H9 (cell line): ENCODE measurements at regions not wholly inside any gene's neighbourhood (a gene's known extent, or its start where the extent isn't known, plus 50 kb on each side); places are given as distances from the start of the nearest gene placed in this dataset.

Source experiments
- DNase-seq: peaks from one replicate; pipeline ENCODE4 v3.0.0-alpha.2; 2017
- H2AFZ ChIP-seq: one replicate; pipeline ENCODE4 v1.6.1; 2013; ENCODE audit warnings: mild to moderate bottlenecking, low read length, control low read depth, moderate library complexity
- H2AK5ac ChIP-seq: 2 replicates; pipeline ENCODE4 v1.6.1; 2013; ENCODE audit warnings: low read length, control low read depth, mixed read lengths; ENCODE audit not compliant: insufficient read length
- H2BK120ac ChIP-seq: one replicate; pipeline ENCODE4 v1.6.1; 2013; ENCODE audit warnings: low read depth, mild to moderate bottlenecking, low read length, control low read depth, inconsistent platforms; ENCODE audit not compliant: poor library complexity, severe bottlenecking
- H2BK12ac ChIP-seq: 2 replicates; pipeline ENCODE4 v1.6.1; 2013; ENCODE audit warnings: low read length, control low read depth, mixed read lengths, low read depth; ENCODE audit not compliant: insufficient read length
- H2BK15ac ChIP-seq: 2 replicates; pipeline ENCODE4 v1.6.1; 2013; ENCODE audit warnings: low read depth, low read length, control low read depth
- H2BK20ac ChIP-seq: one replicate; pipeline ENCODE4 v1.6.1; 2013; ENCODE audit warnings: low read depth, mild to moderate bottlenecking, low read length, control low read depth, inconsistent platforms; ENCODE audit not compliant: poor library complexity, severe bottlenecking
- H2BK5ac ChIP-seq: 2 replicates; pipeline ENCODE4 v1.6.1; 2013; ENCODE audit warnings: low read length, control low read depth, mixed read lengths; ENCODE audit not compliant: insufficient read length
- H3K14ac ChIP-seq: 2 replicates; pipeline ENCODE4 v1.6.1; 2013; ENCODE audit warnings: low read length, control low read depth; ENCODE audit not compliant: insufficient read depth
- H3K18ac ChIP-seq: 2 replicates; pipeline ENCODE4 v1.6.1; 2013; ENCODE audit warnings: low read depth, mild to moderate bottlenecking, mixed read lengths, low read length, control low read depth; ENCODE audit not compliant: insufficient read length
- H3K23ac ChIP-seq: 2 replicates; pipeline ENCODE4 v1.6.1; 2013; ENCODE audit warnings: low read length, control low read depth, mixed read lengths, low read depth; ENCODE audit not compliant: insufficient read length
- H3K23me2 ChIP-seq: 2 replicates; pipeline ENCODE4 v1.6.1; 2013; ENCODE audit warnings: low read depth, mild to moderate bottlenecking, mixed read lengths, low read length, control low read depth; ENCODE audit not compliant: insufficient read length, poor library complexity, severe bottlenecking
- H3K27ac ChIP-seq: 2 replicates; pipeline ENCODE4 v1.5.1; 2013; ENCODE audit warnings: low read length, control low read depth, mixed read lengths, low read depth; ENCODE audit not compliant: insufficient read length
- H3K27me3 ChIP-seq: 2 replicates; pipeline ENCODE4 v1.6.1; 2013; ENCODE audit warnings: low read length, control low read depth, inconsistent platforms; ENCODE audit not compliant: insufficient read depth
- H3K4ac ChIP-seq: 2 replicates; pipeline ENCODE4 v1.6.1; 2013; ENCODE audit warnings: low read depth, mild to moderate bottlenecking, control low read depth, inconsistent platforms, low read length, moderate library complexity
- H3K4me1 ChIP-seq: 2 replicates; pipeline ENCODE4 v1.6.1; 2013; ENCODE audit warnings: low read length, control low read depth, inconsistent platforms; ENCODE audit not compliant: insufficient read depth
- H3K4me2 ChIP-seq: 2 replicates; pipeline ENCODE4 v1.6.1; 2013; ENCODE audit warnings: low read length, control low read depth, mixed read lengths; ENCODE audit not compliant: insufficient read length, insufficient read depth
- H3K56ac ChIP-seq: 2 replicates; pipeline ENCODE4 v1.6.1; 2013; ENCODE audit warnings: low read depth, mild to moderate bottlenecking, mixed read lengths, low read length, control low read depth; ENCODE audit not compliant: insufficient read length
- H3K79me1 ChIP-seq: 2 replicates; pipeline ENCODE4 v1.6.1; 2013; ENCODE audit warnings: low read depth, mild to moderate bottlenecking, moderate library complexity, low read length, control low read depth, inconsistent platforms; ENCODE audit not compliant: insufficient read depth, poor library complexity, severe bottlenecking
- H3K79me2 ChIP-seq: 2 replicates; pipeline ENCODE4 v1.6.1; 2013; ENCODE audit warnings: low read length, control low read depth, inconsistent platforms; ENCODE audit not compliant: insufficient read depth
- H3K9ac ChIP-seq: 2 replicates; pipeline ENCODE4 v1.6.1; 2013; ENCODE audit warnings: low read length, control low read depth, mixed read lengths; ENCODE audit not compliant: insufficient read length; ENCODE audit errors: extremely low read depth
- H3K9me3 ChIP-seq: one replicate; pipeline ENCODE4 v1.6.1; 2013; ENCODE audit warnings: low read depth, low read length, inconsistent platforms; ENCODE audit not compliant: control insufficient read depth
- H3T11ph ChIP-seq: one replicate; pipeline ENCODE4 v1.6.1; 2013; ENCODE audit warnings: mild to moderate bottlenecking, low read length, control low read depth, inconsistent platforms
- H4K20me1 ChIP-seq: one replicate; pipeline ENCODE4 v1.6.1; 2013; ENCODE audit not compliant: control insufficient read depth, insufficient read length, insufficient read depth
- H4K5ac ChIP-seq: 2 replicates; pipeline ENCODE4 v1.6.1; 2013; ENCODE audit warnings: low read depth, mild to moderate bottlenecking, mixed read lengths, low read length, control low read depth; ENCODE audit not compliant: insufficient read length
- H4K8ac ChIP-seq: replicated peaks from 2 replicates; pipeline ENCODE4 v1.6.1; 2013; ENCODE audit warnings: low read length, control low read depth, mixed read lengths, low read depth; ENCODE audit not compliant: insufficient read length
- H4K91ac ChIP-seq: 2 replicates; pipeline ENCODE4 v1.6.1; 2013; ENCODE audit warnings: low read depth, mild to moderate bottlenecking, moderate library complexity, mixed read lengths, low read length, control low read depth; ENCODE audit not compliant: insufficient read length
- H3K27ac Mint-ChIP-seq, 3 experiments: 2 replicates in 2 of 3; 3 replicates in 1 of 3; pipeline ENCODE4 v1.8.0; 2020 to 2021; ENCODE audit warnings: mixed read lengths in 3 of 3, mild to moderate bottlenecking in 1 of 3, moderate library complexity in 1 of 3
- H3K27me3 Mint-ChIP-seq: 2 replicates; pipeline ENCODE4 v1.8.0; 2021; ENCODE audit warnings: low read depth, mild to moderate bottlenecking, moderate library complexity, mixed read lengths
- H3K36me3 Mint-ChIP-seq, 3 experiments: 2 replicates in 2 of 3; 3 replicates in 1 of 3; pipeline ENCODE4 v1.8.0; 2020 to 2021; ENCODE audit warnings: low read depth in 3 of 3, mixed read lengths in 3 of 3; ENCODE audit not compliant: insufficient read depth in 1 of 3
- H3K4me1 Mint-ChIP-seq, 2 experiments: 2 replicates each; pipeline ENCODE4 v1.8.0; 2020; ENCODE audit warnings: mixed read lengths in 2 of 2
- H3K4me3 Mint-ChIP-seq, 2 experiments: 2 replicates in 1 of 2; 3 replicates in 1 of 2; pipeline ENCODE4 v1.8.0; 2020 to 2021; ENCODE audit warnings: mild to moderate bottlenecking in 2 of 2, mixed read lengths in 2 of 2, moderate library complexity in 1 of 2
- H3K9me3 Mint-ChIP-seq, 2 experiments: 2 replicates in 1 of 2; 3 replicates in 1 of 2; pipeline ENCODE4 v1.8.0; 2020; ENCODE audit warnings: mild to moderate bottlenecking in 2 of 2, mixed read lengths in 2 of 2, moderate library complexity in 1 of 2
- WGBS: extraction: QIAGEN DNeasy Blood & Tissue Kit; methylation state at CpG from one replicate; pipeline ENCODE4 v1.1.7; 2013; ENCODE audit warnings: missing lambda C conversion rate, low lambda C conversion rate, mixed read lengths; ENCODE audit not compliant: insufficient read length; ENCODE audit errors: extremely low coverage; 5-methylcytosine and 5-hydroxymethylcytosine counted together
- TF ChIP-seq, protein P1 (sequence below): fragments of 200-600 bp; sonication (generic); conservative IDR thresholded peaks from 3 replicates; pipeline ENCODE4 v1.8.0; 2021; ENCODE audit warnings: antibody characterized with exemption, mild to moderate bottlenecking

DNA sequence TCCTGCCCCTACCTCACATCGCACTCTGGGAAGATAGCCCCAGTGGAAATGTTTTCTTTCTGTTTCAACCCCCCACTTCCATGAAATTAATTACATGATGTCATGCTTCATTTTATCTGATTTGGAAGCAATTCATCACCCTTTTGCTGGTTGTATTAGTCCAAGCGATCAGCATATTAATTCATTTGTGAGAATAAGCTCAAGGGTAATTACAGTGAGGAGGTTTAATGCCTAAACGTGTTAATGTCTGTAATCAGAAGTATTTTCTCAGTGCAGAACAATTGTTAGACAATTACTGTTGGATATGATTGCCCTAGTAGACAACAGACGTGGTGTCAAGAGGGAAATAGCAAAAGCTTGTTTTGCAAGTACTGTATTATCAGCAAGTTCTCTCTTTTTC lies 746.3 kb downstream of the CPS1 start:
- H2BK12ac ChIP-seq = no peak overlapping the region
- no CpG with 5 or more reads among the region's 4 CpGs for WGBS
- H3K79me1 ChIP-seq = no peaks in the 10 kb centered on the region
- H4K91ac ChIP-seq = no peak overlapping the region
- peaks cover 6% of the 10 kb centered on the region; the same call in 1 of the 2 replicates for H3K4me1 ChIP-seq
- no peak overlapping the region for H3K18ac ChIP-seq
- no peak overlapping the region for H4K5ac ChIP-seq
- no peak overlapping the region for H2BK15ac ChIP-seq
- no peak overlapping the region for H3K4ac ChIP-seq
- H3K9me3 ChIP-seq = no peaks in the 10 kb centered on the region
- H3K4me2 ChIP-seq = no peak overlapping the region
- H3K36me3 Mint-ChIP-seq = no peaks in the 10 kb centered on the region
- no peak overlapping the region for H3K14ac ChIP-seq
- H3K23ac ChIP-seq = no peak overlapping the region
- H2AK5ac ChIP-seq = no peak overlapping the region
- H3T11ph ChIP-seq = no peak overlapping the region
- no peaks in the 10 kb centered on the region for H3K79me2 ChIP-seq
- H3K4me3 Mint-ChIP-seq = peak overlapping the region in 1 of 2 experiments; percentile 11; a peak in 1 of 5 replicates
- no peak overlapping the region for H2AFZ ChIP-seq
- no peaks in the 10 kb centered on the region for H3K9me3 Mint-ChIP-seq
- H3K27ac Mint-ChIP-seq = peak overlapping the region in 1 of 3 experiments; percentile 63; a peak in 3 of 7 replicates
- no peak overlapping the region for H2BK120ac ChIP-seq
- no peak overlapping the region for H2BK5ac ChIP-seq
- no peak overlapping the region for H4K8ac ChIP-seq
- TF ChIP-seq, protein P1, sequence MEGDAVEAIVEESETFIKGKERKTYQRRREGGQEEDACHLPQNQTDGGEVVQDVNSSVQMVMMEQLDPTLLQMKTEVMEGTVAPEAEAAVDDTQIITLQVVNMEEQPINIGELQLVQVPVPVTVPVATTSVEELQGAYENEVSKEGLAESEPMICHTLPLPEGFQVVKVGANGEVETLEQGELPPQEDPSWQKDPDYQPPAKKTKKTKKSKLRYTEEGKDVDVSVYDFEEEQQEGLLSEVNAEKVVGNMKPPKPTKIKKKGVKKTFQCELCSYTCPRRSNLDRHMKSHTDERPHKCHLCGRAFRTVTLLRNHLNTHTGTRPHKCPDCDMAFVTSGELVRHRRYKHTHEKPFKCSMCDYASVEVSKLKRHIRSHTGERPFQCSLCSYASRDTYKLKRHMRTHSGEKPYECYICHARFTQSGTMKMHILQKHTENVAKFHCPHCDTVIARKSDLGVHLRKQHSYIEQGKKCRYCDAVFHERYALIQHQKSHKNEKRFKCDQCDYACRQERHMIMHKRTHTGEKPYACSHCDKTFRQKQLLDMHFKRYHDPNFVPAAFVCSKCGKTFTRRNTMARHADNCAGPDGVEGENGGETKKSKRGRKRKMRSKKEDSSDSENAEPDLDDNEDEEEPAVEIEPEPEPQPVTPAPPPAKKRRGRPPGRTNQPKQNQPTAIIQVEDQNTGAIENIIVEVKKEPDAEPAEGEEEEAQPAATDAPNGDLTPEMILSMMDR = no peak
- peaks cover 19% of the 10 kb centered on the region in 2 experiments for H3K4me1 Mint-ChIP-seq
- no peak overlapping the region for H2BK20ac ChIP-seq
- H3K27me3 ChIP-seq = no peaks in the 10 kb centered on the region
- no peak overlapping the region for H3K56ac ChIP-seq
- H3K27me3 Mint-ChIP-seq = no peaks in the 10 kb centered on the region
- no peaks in the 10 kb centered on the region for H3K23me2 ChIP-seq
- DNase-seq = no peak
- no peak overlapping the region for H3K27ac ChIP-seq
- H4K20me1 ChIP-seq = no peaks in the 10 kb centered on the region
- H3K9ac ChIP-seq = no peak overlapping the region
